Ishikawa (cell line): ENCODE measurements at regions not wholly inside any gene's neighbourhood (a gene's known extent, or its start where the extent isn't known, plus 50 kb on each side); places are given as distances from the start of the nearest gene placed in this dataset.

ENCODE experiments used
- CEBPB ChIP-seq: IDR thresholded peaks from 2 replicates; pipeline ENCODE4 v1.6.1; 2012
- CREB1 ChIP-seq: IDR thresholded peaks from 2 replicates; pipeline ENCODE4 v1.6.1; 2012; ENCODE audit warnings: low read depth
- EGR1 ChIP-seq: IDR thresholded peaks from 2 replicates; pipeline ENCODE4 v1.6.1; 2012
- EP300 ChIP-seq: IDR thresholded peaks from 2 replicates; pipeline ENCODE4 v1.6.1; 2012; ENCODE audit warnings: borderline replicate concordance
- FOXM1 ChIP-seq: IDR thresholded peaks from 2 replicates; pipeline ENCODE4 v1.6.1; 2012; ENCODE audit warnings: low read depth, borderline replicate concordance
- MAX ChIP-seq: IDR thresholded peaks from 2 replicates; pipeline ENCODE4 v1.6.1; 2012
- NFIC ChIP-seq: IDR thresholded peaks from 2 replicates; pipeline ENCODE4 v1.6.1; 2012
- RAD21 ChIP-seq: IDR thresholded peaks from 2 replicates; pipeline ENCODE4 v1.6.1; 2012; ENCODE audit warnings: low read depth
- REST ChIP-seq: IDR thresholded peaks from 2 replicates; pipeline ENCODE4 v1.6.1; 2012; ENCODE audit warnings: low read depth, mild to moderate bottlenecking
- TAF1 ChIP-seq: IDR thresholded peaks from 2 replicates; pipeline ENCODE4 v1.6.1; 2012; ENCODE audit warnings: low read depth, mild to moderate bottlenecking
- TCF12 ChIP-seq: IDR thresholded peaks from 2 replicates; pipeline ENCODE4 v1.6.1; 2012; ENCODE audit warnings: low read depth
- YY1 ChIP-seq: IDR thresholded peaks from 2 replicates; pipeline ENCODE4 v1.6.1; 2012; ENCODE audit warnings: low read depth
- ZBTB7A ChIP-seq: IDR thresholded peaks from 2 replicates; pipeline ENCODE4 v1.6.1; 2012; ENCODE audit warnings: low read depth

DNA sequence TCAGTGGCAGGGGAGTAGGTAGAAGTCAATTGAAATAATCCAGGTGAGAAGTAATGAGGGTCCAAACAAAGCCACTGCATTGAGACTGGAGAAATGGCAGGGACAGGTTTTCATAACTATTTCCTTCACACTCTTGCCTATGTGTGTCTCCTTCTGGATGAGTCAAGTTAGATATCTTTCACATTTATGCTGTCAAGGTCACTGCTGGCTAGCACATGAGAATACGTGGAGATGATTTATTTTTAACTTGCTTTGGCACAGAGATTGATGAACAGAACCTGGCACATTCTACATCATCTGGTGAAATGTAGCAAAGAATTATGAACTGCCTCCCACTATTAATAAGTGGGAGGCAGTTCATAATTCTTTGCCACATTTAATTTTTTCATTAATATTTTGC is 66.7 kb upstream of the BOD1L1 start:
- no peak for TF ChIP-seq YY1
- no peak for TF ChIP-seq EGR1
- TF ChIP-seq MAX, result no peak
- no peak for TF ChIP-seq EP300
- no peak for TF ChIP-seq CEBPB
- TF ChIP-seq CREB1, result no peak
- TF ChIP-seq NFIC, result no peak
- TF ChIP-seq TAF1, result no peak
- TF ChIP-seq REST, result no peak
- no peak for TF ChIP-seq FOXM1
- TF ChIP-seq RAD21, result no peak
- no peak for TF ChIP-seq TCF12
- no peak for TF ChIP-seq ZBTB7A
